HG02642 (cell line): ENCODE measurements at regions not wholly inside any gene's neighbourhood (a gene's known extent, or its start where the extent isn't known, plus 50 kb on each side); places are given as distances from the start of the nearest gene placed in this dataset.

Experiments
- ATAC-seq: cut with Tn5 transposase; IDR thresholded peaks from one replicate; pipeline ENCODE4 v1.9.1; 2021; ENCODE audit warnings: mild to moderate bottlenecking; ENCODE audit not compliant: unreplicated experiment, poor library complexity

- ATAC-seq = no peak
Observed at GRCh38 chr16:73350707-73351452, 303.0 kb upstream of the ZFHX3 start.

- no peak for ATAC-seq
Observed at GRCh38 chr16:73347500-73348375, 299.8 kb upstream of the ZFHX3 start.

DNA sequence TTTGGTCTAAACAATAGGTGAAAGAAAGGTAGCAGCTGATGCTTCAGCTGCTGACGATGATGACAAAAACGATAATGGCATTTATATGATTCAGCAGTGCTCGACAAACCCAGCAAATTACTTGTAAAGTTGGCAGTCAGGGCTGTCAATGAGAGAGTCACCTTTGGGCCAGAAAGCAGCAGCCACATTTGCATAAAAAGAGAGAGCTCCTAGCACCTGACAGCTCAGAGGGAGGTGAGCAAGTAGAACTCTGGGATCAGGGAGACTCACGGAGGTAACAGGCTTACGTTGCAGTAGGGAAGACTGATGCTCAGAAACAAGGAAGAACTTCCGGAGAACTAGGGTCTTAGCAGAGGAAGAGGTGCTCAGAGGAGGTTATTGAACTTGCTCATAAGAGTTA, 291.9 kb upstream of the ZFHX3 start:
- ATAC-seq = no peak

DNA sequence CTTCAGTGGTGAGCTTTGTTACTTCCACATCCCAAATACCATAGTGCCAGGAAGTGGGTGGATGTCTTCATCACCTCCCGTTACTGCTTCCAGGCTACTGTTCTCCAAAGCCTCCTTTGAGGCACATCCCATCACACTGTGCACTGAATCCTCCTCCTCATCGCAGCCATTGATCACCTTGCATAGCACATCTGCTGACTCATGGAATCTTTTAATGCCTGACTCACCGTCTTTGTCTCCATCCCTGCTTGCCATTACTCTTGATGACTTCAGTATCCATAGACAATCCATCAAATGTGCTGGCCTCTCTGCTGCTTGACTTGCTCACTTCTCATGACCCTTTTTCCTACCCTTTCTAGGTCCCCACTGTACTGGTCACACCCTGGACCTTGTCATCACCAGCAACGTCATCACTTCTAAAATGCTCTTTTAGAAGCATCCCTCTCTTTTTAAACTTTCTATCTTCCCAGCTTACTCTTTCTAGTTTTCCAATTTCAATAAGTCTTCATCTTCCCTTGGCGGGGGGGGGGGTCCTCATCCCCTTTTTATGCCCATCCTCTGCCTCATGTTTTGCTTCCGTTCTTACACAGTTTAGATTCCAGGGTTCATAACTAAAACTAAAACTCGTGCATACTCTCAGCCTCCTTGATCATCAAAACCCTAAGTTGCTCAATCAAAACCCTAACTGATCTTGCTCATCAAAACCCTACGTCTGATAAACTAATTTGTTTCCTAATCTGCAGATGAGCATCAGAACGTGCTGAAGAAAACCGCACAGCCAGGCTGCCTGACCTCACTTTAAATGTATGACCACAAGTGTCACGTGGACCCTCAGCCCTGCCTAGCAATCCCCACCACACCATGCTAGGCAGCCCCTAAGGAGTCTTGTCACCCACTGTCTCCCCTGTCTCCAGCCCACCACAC, 289.7 kb upstream of the ZFHX3 start:
- no peak for ATAC-seq

DNA sequence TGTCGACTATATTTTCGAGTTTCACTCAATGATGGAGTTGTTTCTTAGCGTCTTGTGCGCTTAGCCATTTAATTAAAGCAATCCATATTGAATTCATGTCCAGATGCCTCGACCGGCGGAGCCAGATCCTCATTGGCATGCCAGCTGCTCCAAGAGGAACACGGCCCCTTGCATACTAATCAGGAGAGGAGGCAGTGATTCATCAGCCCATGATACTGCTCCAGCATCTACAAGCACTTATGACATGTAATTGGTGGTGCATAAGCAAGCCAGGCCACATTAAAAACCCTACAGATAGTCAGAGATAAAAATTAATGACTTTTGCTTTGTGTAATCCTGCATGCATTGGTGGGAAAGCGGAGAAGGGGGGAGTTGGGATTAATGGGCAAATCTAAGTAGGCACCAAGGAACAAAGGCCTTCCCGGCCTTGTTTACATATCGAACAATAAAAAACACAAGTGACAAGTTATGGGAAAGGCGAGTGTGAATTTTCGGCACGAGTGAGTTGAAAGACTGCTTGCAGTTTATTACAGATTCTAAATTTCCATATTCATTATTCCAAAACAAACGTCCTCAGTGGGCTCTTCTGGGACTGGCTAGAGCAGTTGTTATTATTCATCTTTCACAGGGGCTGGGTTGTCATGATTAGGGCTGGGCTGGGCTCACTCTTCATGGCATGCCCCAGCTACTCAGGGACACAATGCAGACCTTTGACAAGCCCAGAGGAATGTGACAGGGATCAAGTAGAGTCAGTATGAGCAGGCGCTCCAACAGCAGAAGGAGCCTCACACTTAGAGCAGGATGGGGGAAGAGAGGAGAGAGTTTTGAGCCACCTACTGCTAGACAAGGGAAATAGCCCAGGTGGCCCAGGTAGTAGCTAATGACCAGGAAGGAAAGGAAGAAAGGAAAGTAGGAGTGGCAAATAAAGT, 281.7 kb upstream of the ZFHX3 start:
- ATAC-seq = no peak

- no peak for ATAC-seq
Observed at GRCh38 chr16:73326770-73327470, 279.0 kb upstream of the ZFHX3 start.

- no peak for ATAC-seq
Observed at GRCh38 chr16:73326221-73326620, 278.3 kb upstream of the ZFHX3 start.

GRCh38 chr16:73323880-73324279, 276.0 kb upstream of the ZFHX3 start:
- no peak for ATAC-seq

- ATAC-seq = no peak
Observed at GRCh38 chr16:73322856-73323255, 274.9 kb upstream of the ZFHX3 start.

DNA sequence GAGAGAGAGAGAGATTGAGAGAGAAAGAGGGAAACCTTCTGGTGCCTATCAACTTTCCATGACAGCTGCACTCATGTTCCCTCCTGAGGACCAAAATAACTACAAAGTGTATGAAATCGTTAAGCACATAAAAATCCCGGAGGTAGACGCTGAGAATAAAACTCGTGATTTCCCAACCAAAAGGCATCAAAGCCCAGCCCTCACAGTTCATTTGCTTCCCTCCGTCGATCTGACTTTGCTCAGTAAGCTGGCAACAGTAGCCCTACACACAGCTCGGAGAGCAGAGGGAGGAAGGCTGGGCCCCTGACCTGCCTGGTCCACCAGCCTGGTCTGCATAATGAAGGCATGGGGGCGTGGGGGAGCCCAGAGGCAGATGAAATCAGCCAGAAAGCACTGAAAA, 273.9 kb upstream of the ZFHX3 start:
- ATAC-seq = no peak

DNA sequence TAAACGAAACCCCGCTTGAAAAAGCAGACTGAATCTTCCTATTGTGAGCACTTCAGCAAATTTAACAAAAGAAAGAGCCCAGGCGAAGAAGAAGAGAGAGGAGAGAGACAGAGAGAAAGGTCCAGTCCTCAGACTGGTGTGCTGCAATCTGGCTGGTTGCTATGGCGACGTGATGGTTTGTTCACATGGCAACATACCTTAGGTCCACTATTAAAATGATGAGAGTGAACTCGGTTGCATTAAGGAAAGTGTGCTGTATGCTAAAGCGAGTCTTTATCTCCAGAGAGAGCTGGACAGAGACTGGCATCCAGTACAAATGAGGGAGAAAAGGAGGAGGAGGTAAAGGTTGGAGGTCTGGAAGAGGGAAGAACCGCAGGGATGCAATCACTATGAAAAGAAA, 271.8 kb upstream of the ZFHX3 start:
- no peak for ATAC-seq

DNA sequence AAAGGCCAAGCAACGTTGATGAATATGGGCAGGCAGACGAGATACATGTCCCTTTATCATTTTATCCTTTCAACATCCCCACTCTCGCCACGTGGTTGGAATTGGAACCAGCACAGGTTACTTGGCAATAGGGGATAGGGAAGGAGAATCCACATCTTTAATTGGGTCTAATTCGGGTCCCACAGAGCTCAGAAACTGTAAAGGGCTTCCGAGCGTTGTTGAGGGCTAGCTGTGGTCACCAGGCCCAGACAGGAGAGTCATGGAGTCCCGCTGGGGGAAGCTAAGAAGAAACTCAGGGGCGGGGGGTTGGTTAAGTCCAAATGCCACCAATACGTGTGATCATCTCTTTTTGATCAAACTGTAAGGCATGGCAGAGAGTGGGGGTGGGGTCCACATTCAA, 271.3 kb upstream of the ZFHX3 start:
- ATAC-seq = no peak

DNA sequence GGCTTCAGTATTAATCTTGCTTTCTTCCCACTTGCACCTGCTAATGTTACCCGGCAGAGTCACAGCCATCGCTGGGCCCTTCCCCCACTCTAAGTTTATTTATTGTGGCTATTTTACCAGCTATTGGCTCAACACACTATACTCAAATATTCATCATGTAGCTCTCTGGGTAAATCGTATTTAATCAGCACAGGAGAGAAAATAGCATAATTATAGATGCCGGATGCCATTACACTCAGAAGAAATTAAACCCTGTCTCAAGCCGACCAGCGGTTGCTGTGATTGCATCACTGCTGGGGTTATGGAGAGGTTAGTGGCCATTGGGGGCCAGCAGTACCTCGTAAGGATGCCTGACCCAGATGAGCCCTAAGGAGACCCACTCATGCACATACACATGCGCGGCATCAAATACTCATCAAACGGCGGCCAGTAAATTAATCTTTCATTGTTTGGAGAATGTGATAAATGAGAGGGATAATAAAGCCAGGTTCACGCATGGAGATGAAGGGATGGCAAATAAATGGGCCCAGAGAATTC, 269.5 kb upstream of the ZFHX3 start:
- ATAC-seq = no peak

DNA sequence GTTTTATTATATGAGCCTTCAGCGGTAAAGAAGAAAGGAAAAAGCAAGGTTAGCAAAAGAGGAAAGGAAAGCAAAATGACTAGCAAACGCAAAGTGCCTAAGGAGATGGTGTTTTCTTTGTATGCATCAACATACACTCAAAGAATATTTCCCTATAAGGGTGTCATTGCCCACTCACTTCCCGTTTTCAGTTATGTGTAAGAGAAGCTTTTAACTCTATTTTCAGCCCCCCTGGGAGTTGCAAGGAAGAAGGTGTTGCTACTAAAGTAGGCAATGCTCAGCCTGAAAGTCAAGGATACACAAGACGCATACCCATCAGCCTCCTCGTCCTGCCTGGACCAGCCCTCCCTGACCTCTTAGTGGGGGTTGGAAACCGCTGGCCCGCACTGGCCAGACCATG, 267.7 kb upstream of the ZFHX3 start:
- peak; percentile 78 for ATAC-seq

GRCh38 chr16:73313950-73314349, 266.0 kb upstream of the ZFHX3 start:
- ATAC-seq = no peak

GRCh38 chr16:73311857-73312723, 264.2 kb upstream of the ZFHX3 start:
- no peak for ATAC-seq

DNA sequence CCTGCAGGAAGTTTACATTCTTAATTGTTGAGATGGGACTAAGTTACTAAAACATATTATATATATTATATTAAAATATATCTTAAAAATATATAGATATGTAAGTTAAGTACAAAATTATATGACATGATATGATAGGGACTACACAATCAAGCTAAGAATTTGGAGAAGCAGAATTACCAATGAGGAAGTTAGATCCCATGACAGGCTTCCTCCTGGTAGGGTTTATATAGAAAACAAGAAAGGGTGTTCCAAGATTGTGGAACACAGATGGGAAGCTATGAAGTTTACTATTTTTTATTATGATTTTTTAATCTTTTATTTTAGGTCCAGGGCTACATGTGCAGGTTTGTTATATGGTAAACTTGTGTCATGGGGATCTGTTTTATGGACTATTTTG, 260.8 kb upstream of the ZFHX3 start:
- no peak for ATAC-seq

- no peak for ATAC-seq
Observed at GRCh38 chr16:73306901-73307413, 259.0 kb upstream of the ZFHX3 start.
